ENCODE measurements at regions not wholly inside any gene's neighbourhood (a gene's known extent, or its start where the extent isn't known, plus 50 kb on each side); places are given as distances from the start of the nearest gene placed in this dataset.

- Histone ChIP-seq H3K27me3 (ENCODE audit: control insufficient read depth, extremely low read depth, insufficient read depth, low read length) (no peaks in the 10 kb centered on the region), H3K4me3 (ENCODE audit: control insufficient read depth in 2 of 3, extremely low read depth in 1 of 3, insufficient read depth in 2 of 3, low read depth in 1 of 3, low read length in 3 of 3) (no peak overlapping the region), H3K79me2 (ENCODE audit: control insufficient read depth, insufficient read depth, low read length) (no peaks in the 10 kb centered on the region), H3K9me1 (ENCODE audit: control insufficient read depth, extremely low read depth, insufficient read depth, low read length) (no peaks in the 10 kb centered on the region), H3K4me2 (ENCODE audit: control insufficient read depth, extremely low read depth, insufficient read depth, low read depth, low read length) (no peak overlapping the region), H3K36me3 (ENCODE audit: control insufficient read depth in 2 of 2, extremely low read depth in 1 of 2, insufficient read depth in 2 of 2, low read length in 2 of 2) (no peaks in the 10 kb centered on the region), H3K4me1 (ENCODE audit: control insufficient read depth, extremely low read depth, insufficient read depth, low read length) (no peaks in the 10 kb centered on the region), H3K27ac (ENCODE audit: control insufficient read depth, insufficient read depth, low read length) (no peak overlapping the region), H2AFZ (ENCODE audit: control insufficient read depth, low read length) (no peak overlapping the region), H4K20me1 (ENCODE audit: control insufficient read depth, extremely low read depth, insufficient read depth, low read length) (no peaks in the 10 kb centered on the region), H3K9me3 (ENCODE audit: control insufficient read depth, low read depth, low read length) (no peaks in the 10 kb centered on the region), H3K9ac (ENCODE audit: control insufficient read depth, extremely low read depth, insufficient read depth, low read length) (no peak overlapping the region)
- FAIRE-seq, result no peak
- TF ChIP-seq CTCF (optimal IDR thresholded peaks at IDR 0.05 in 1 of 3, IDR thresholded peaks at IDR 0.05 in 1 of 3, conservative IDR thresholded peaks at IDR 0.05 in 1 of 3; ENCODE audit: extremely low read depth in 1 of 3, insufficient read depth in 2 of 3, low read length in 3 of 3) (no peak), EZH2 (IDR thresholded peaks at IDR 0.05; ENCODE audit: low read length) (no peak)
- dilution Hi-C loops (cut with MboI; ENCODE audit: extremely low pct_ligation_motif_present, low sequenced_read_pairs), result no loop called here
- no peak for DNase-seq (ENCODE audit: low read depth, low spot score)
Observed at GRCh38 chr20:1754306-1754705, 96.7 kb upstream of the SIRPG start.

- no peaks in the 10 kb centered on the region for H3K79me2 ChIP-seq (ENCODE audit: control insufficient read depth, insufficient read depth, low read length)
- no peak for FAIRE-seq
- dilution Hi-C loops (cut with MboI; ENCODE audit: extremely low pct_ligation_motif_present, low sequenced_read_pairs), result no loop called here
Observed at GRCh38 chr20:1752045-1752444, 94.5 kb upstream of the SIRPG start.

More at GRCh38 chr20:1752045-1752444, 94.5 kb upstream of the SIRPG start:
- Histone ChIP-seq H3K27ac (ENCODE audit: control insufficient read depth, insufficient read depth, low read length) (no peak overlapping the region), H3K9me1 (ENCODE audit: control insufficient read depth, extremely low read depth, insufficient read depth, low read length) (no peaks in the 10 kb centered on the region), H3K9me3 (ENCODE audit: control insufficient read depth, low read depth, low read length) (no peaks in the 10 kb centered on the region), H3K4me3 (ENCODE audit: control insufficient read depth in 2 of 3, extremely low read depth in 1 of 3, insufficient read depth in 2 of 3, low read depth in 1 of 3, low read length in 3 of 3) (no peak overlapping the region), H3K27me3 (ENCODE audit: control insufficient read depth, extremely low read depth, insufficient read depth, low read length) (no peaks in the 10 kb centered on the region), H3K4me2 (ENCODE audit: control insufficient read depth, extremely low read depth, insufficient read depth, low read depth, low read length) (no peak overlapping the region), H4K20me1 (ENCODE audit: control insufficient read depth, extremely low read depth, insufficient read depth, low read length) (no peaks in the 10 kb centered on the region), H3K36me3 (ENCODE audit: control insufficient read depth in 2 of 2, extremely low read depth in 1 of 2, insufficient read depth in 2 of 2, low read length in 2 of 2) (no peaks in the 10 kb centered on the region), H3K4me1 (ENCODE audit: control insufficient read depth, extremely low read depth, insufficient read depth, low read length) (no peaks in the 10 kb centered on the region), H3K9ac (ENCODE audit: control insufficient read depth, extremely low read depth, insufficient read depth, low read length) (no peak overlapping the region), H2AFZ (ENCODE audit: control insufficient read depth, low read length) (no peak overlapping the region)
- TF ChIP-seq CTCF (optimal IDR thresholded peaks at IDR 0.05 in 1 of 3, IDR thresholded peaks at IDR 0.05 in 1 of 3, conservative IDR thresholded peaks at IDR 0.05 in 1 of 3; ENCODE audit: extremely low read depth in 1 of 3, insufficient read depth in 2 of 3, low read length in 3 of 3) (no peak), EZH2 (IDR thresholded peaks at IDR 0.05; ENCODE audit: low read length) (no peak)
- DNase-seq (ENCODE audit: low read depth, low spot score), result no peak
